ENCODE measurements at regions not wholly inside any gene's neighbourhood (a gene's known extent, or its start where the extent isn't known, plus 50 kb on each side); places are given as distances from the start of the nearest gene placed in this dataset.

DNA sequence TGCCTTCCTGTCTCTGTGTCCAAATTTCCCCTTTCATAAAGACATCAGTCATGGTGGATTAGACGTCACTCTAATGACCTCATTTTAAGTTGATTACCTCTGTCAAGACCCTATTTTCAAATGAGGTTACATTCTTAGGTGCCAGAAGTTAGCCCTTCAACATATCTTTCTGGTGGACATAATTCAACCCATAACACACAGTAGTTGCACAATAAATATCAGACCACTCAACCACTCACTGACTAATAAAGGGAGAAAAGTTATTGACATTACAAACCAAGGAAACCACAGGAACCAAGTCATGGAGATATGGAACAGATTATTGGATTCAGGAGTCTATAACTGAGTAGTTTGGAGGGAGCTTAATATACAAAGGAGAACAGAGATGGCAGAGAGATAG, 377.4 kb upstream of the ACVR2A start:
- DNase-seq (ENCODE audit: low spot score), result peak; percentile 9

DNA sequence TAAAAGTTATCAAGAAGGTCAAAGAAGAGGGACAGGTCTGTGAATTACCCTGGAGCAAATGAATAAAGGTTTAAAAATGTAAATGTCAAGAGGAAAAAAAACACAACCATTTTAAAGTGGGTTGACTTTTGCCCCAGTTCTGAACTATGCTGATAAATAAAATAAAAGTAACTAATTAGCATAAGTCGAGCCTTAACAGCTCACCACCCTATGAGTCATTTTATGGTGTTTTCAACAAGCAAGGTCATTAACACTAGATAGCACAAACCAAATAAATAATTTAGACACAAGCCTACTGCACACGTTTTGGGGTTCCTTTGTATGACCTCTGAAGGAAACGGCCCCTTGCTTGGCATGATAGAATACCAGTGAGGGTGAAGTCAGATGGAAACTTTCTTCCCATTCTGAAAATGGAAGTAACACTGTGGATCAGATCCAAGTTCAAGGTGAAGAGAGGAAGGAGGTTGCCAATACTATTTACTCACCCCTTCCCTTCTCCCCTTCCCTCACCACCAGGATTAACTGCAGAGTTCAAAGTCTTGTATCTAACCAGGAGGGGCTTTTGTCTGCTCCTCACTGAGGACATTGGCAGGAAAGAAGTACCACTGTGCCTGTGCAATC, 380.0 kb upstream of the ACVR2A start:
- DNase-seq (ENCODE audit: low spot score), result no peak

GRCh38 chr2:147463881-147464520, 380.8 kb upstream of the ACVR2A start:
- DNase-seq (ENCODE audit: low spot score), result no peak

GRCh38 chr2:147460155-147460554, 384.7 kb upstream of the ACVR2A start:
- peak; percentile 36 for DNase-seq (ENCODE audit: low spot score)

DNA sequence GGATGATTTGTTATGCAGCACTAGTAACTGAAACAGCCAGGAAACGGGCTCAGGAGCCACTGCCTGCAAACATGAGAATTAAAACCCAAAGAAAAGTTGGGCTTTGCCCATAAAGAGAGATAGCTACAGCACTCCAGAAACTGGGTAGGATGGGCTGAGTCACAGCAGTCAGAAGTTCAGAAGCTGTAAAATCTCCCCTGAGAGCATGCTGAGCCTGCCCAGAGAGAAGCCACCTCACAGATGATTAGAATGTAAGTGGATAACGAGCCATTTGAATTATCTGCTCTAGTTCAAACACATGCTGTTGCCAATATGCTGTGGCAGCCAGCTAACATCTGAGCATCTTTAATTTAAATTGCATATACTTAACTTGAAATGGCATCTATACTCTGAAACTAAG, 388.1 kb upstream of the ACVR2A start:
- peak; percentile 9 for DNase-seq (ENCODE audit: low spot score)

DNA sequence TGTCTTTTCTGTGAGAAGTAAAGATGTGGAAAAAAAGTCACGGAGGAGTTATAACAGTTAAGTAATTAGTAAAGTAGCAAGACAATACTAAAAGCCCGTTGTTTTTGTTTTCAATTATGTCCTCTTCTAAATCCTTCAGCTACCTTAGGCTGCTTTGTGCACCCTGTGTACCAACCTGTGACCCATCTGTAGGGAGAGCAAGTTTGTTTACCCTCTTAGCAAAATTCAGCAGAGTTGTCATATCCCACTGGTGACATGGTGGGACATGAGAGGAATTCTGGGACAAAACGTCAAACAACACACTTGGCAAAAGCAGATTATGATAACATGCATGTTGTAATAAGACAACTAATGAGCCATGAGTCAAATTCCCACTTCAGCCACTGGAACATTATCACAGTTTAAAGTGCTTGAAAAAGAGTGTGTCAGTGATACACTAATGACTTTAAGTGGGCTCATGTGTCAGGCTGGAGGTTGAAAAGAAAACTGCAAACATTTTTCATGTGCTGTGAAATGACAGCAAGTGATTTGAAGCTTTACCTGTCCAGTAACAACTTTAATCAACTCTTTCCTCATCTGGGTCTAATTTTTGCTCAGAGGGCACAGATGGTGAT, 392.8 kb upstream of the ACVR2A start:
- no peak for DNase-seq (ENCODE audit: low spot score)

DNA sequence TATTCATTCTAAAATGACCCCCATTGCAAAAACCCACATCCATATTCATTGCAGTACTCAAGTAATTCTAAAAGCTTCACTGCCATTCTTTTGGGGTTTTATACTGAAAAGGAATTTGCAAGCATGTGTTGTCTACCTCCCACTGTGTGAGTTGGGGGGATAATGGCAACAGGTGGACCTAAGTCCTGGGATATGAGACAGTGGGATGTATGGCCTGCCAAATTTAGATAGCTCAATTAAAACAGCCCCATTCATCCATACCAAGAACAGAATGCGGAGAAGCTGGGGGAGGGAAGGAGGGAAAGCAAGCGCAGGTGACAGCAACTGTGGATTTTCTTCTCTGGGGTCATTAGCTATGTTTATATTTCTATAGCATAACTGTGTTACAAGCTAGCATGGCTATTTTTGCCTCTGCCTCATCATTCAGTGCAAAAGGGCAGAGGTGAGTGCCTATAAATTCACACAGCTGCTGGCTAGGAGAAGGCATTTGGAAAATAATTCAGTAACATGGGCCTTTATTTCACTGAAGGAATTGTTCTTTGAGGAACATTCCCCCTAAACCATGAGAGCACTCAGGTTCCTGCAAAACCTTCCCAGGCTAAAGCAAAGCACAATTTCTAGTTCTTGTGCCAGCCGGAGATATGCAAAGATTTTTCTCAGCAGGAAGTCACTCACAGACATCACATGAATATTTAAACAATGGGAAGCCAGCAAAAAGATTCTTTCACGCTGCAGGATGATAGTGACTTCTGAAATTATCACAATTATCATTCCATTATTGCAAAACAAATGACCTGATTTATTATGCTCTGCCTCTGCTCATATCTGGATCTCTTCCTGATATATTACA, 393.9 kb upstream of the ACVR2A start:
- DNase-seq (ENCODE audit: low spot score), result no peak

DNA sequence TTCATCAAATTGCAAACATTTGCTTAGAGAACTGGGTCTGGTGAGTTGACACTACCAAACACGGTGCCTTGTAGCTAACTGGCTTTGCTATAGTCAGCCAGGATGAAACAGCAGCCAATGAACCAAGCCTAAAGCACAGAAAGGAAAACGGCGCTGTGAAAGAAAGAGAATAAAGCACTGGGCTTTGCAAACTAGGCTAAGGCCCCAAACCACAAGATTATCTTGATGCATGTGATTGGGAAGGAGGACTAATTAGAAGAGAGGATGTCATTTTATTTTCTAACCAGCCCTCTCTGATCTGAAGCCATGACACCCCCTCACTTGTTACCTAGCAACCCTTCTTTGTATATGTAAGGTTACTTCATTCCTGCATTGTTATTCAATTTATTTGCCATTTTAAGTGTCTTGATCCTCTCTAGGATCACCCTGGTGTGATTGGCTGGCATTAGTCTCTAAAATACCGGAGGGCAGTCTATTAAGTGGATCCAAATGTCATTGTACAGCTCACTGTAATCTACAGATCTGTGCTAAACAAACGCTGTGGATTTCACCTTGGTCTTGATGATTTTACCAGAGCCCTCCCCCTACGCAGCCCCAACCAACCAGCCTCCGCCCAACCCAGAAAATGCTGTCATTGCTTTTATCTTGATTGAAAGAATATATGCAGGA, 395.4 kb upstream of the ACVR2A start:
- no peak for DNase-seq (ENCODE audit: low spot score)

DNA sequence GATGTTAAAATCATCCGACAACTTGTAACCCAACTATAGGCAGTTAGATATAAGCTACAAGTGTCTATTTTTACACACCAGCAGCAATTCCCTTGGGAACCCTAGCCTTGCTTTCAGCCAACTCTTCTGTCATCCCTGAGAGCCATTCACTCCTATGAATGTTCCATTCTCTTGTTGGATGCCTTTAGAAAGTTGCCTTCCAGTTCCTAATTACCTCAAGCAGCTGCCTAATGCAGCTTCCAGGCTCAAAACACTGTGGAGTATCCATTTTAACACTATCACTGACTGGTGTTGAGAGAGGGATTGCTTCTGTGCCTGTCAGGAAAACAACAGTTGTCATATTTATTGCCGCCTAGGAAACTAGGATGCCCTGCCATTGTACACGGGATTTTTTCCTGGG, 402.0 kb upstream of the ACVR2A start:
- DNase-seq (ENCODE audit: low spot score), result no peak

DNA sequence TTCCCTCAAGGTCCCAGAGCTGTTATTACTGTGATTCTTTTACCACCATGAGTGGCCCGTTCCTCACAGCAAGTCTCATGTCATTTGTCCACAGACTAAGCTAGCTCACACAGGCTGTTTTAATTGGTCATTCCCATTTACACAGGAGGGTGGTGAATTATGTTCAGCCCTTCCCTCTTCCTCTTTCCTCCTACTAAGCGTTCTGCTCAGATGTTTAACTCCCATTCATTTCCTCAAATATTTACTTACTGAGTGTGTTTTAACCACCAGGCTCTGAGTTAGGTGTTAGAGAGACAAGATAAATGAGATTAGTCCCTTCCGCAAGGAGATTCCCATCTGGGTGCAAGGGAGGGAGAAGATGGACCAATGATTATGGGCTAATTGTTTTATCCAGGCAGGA, 403.6 kb upstream of the ACVR2A start:
- no peak for DNase-seq (ENCODE audit: low spot score)

GRCh38 chr2:147440734-147441133, 404.1 kb upstream of the ACVR2A start:
- DNase-seq (ENCODE audit: low spot score), result no peak

- no peak for DNase-seq (ENCODE audit: low spot score)
Observed at GRCh38 chr2:147439986-147440385, 404.8 kb upstream of the ACVR2A start.

DNA sequence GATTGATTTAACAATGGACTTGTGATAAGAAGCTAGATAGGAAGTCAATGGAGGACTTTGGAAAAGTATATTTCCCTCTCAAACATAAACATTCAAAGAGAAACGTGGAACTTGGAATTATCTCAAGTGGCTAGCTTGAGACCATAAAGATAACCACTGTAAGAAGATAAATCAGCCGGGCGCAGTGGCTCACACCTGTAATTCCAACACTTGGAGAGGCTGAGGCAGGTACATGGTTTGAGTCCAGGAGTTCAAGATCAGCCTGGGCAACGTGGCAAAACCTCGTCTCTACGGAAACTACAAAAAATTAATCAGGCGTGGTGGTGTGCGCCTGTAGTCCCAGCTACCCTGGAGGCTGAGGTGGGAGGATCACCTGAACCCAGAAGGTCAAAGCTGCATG, 405.9 kb upstream of the ACVR2A start:
- DNase-seq (ENCODE audit: low spot score), result no peak

GRCh38 chr2:147433822-147434221, 411.0 kb upstream of the ACVR2A start:
- no peak for DNase-seq (ENCODE audit: low spot score)

DNA sequence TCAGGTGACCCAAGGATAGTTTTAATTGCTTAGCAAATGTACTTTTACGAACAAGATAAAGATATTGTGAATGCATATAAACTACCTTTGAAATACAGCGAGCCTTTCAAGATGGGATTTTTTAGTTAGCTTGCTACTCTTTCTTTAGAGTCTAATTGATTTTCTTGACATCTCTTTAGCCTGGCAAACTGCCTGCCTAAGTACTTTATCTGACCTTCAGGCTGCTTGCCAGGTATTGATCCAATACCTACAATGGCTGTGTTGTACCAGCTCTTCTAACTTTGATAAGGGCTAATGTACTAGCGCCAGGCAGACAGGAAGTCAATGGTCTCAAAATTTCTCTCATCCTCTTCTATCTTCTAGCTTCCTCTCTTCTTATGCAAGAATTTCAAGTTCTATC, 414.4 kb upstream of the ACVR2A start:
- no peak for DNase-seq (ENCODE audit: low spot score)

DNA sequence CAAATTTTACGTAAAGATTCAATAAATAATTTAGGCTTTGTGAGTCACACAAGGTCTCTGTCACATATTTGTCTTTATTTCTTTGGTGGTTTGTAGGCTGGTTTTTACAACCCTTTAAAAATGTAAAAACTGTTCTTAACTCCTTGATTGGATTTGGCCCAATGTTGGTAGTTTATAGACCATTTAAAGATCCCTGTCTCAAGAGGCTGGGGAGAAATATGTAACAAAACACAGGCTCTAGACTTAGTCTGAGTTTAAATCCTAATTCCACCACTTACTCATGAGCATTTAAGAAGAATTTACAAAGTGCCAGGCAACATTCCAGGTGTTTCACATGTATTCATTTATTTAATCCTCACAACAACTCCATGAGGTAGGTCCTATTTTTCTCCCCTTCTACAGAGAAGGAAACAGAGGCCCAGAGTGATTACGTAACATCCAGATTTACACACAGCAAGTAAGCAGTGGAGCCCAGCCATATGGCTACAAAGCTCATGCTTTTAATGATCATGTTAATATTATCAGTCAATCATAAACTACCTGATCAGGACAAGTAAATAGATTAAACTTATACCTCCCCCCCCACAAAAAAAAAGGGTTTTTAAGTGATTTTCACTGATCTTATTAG, 416.6 kb upstream of the ACVR2A start:
- no peak for DNase-seq (ENCODE audit: low spot score)

GRCh38 chr2:147425437-147426029, 419.3 kb upstream of the ACVR2A start:
- no peak for DNase-seq (ENCODE audit: low spot score)

GRCh38 chr2:147424766-147425165, 420.1 kb upstream of the ACVR2A start:
- no peak for DNase-seq (ENCODE audit: low spot score)

- DNase-seq (ENCODE audit: low spot score), result no peak
Observed at GRCh38 chr2:147420947-147421675, 423.7 kb upstream of the ACVR2A start.

DNA sequence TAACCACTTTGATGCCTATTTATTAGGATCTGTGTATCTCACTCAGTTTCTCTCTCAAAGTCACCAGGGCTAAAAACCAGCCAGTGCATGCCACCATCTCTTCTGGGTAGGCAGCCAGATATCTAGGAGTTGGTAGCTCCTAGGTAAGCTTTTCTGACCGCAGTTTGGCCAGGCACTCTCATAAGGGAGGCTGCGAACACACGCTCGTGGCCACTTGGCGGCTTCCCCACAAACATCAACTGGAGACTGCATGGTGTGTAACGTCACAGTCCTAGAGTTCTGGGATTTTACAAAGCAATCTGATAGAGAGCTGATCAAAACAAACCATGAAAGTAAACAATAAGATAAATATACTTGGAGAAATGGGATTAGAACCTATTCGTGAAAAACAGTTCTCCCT, 424.3 kb upstream of the ACVR2A start:
- no peak for DNase-seq (ENCODE audit: low spot score)

DNA sequence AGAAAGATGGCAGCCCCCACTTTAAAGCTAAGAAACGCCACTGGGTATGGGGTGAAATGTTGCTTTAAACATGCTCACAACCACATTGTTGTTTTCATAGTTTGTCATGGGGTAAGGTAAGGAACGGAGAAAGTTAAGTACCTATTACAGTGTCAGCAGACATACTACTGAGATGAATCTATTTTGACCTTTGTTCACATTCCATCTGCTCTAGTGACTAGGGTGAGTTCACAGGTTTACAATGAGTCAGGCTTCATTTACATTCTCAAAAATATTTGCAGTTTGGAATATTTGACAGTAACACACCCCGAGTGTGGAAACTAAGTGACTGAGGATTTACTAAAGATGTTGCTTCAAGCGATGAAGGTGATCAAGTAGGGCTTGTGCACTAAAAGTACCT, 428.7 kb upstream of the ACVR2A start:
- peak; percentile 11 for DNase-seq (ENCODE audit: low spot score)

All from GM03348 (cell line).